Gastrocnemius medialis (tissue), 4 donors: ENCODE measurements at regions not wholly inside any gene's neighbourhood (a gene's known extent, or its start where the extent isn't known, plus 50 kb on each side); places are given as distances from the start of the nearest gene placed in this dataset.

Source experiments
- ATAC-seq, 2 donors: fragments of 150-250 bp; one replicate each; pipeline ENCODE4 v1.9.1; 2016
- DNase-seq, 2 donors: peaks; one replicate each; pipeline ENCODE4 v3.0.0-alpha.2; 2019
- H3K27ac ChIP-seq, 4 donors: fragments of 200-600 bp; sonication (generic); 1 replicate in 1 of 4; 2 replicates in 3 of 4; pipeline ENCODE4 v1.5.1; 2016 to 2018; ENCODE audit warnings: mild to moderate bottlenecking in 2 of 4, moderate library complexity in 1 of 4
- H3K27me3 ChIP-seq, 3 donors: fragments of 200-600 bp; sonication (generic) in 2 of 3; 1 replicate in 1 of 3; 2 replicates in 2 of 3; pipeline versions ENCODE4 v1.5.1 to v1.6.0; 2016 to 2019; ENCODE audit warnings: mild to moderate bottlenecking in 1 of 3, moderate library complexity in 1 of 3
- H3K36me3 ChIP-seq, 2 donors: fragments of 200-600 bp; sonication (generic) in 1 of 2; one replicate each; pipeline ENCODE4 v1.5.1; 2017 to 2018
- H3K4me1 ChIP-seq, 2 donors: fragments of 200-600 bp; sonication (generic) in 1 of 2; one replicate each; pipeline ENCODE4 v1.5.1; 2016 to 2017; ENCODE audit warnings: mild to moderate bottlenecking in 2 of 2
- H3K4me3 ChIP-seq, 4 donors: fragments of 200-600 bp; sonication (generic) in 3 of 4; 1 replicate in 1 of 4; 2 replicates in 3 of 4; pipeline ENCODE4 v1.5.1; 2016 to 2019; ENCODE audit warnings: mild to moderate bottlenecking in 2 of 4
- H3K9me3 ChIP-seq, 3 donors: fragments of 200-600 bp; sonication (generic) in 2 of 3; 1 replicate in 1 of 3; 2 replicates in 2 of 3; pipeline ENCODE4 v1.5.1; 2016 to 2019
- CTCF ChIP-seq, 5 experiments: fragments of 450-650 bp in 3 of 5; fragments of 200-600 bp in 2 of 5; sonication (generic) in 2 of 5; IDR thresholded peaks in 4 of 5; conservative IDR thresholded peaks in 1 of 5; 1 replicate in 4 of 5; 2 replicates in 1 of 5; pipeline ENCODE4 v1.5.1; 2016 to 2019; ENCODE audit warnings: antibody characterized with exemption in 5 of 5, mild to moderate bottlenecking in 3 of 5, moderate library complexity in 3 of 5
- POLR2A ChIP-seq, 2 donors: fragments of 450-650 bp; IDR thresholded peaks; one replicate each; pipeline ENCODE4 v1.6.1; 2017; ENCODE audit warnings: antibody characterized with exemption in 2 of 2, mild to moderate bottlenecking in 2 of 2, moderate library complexity in 2 of 2
- in situ Hi-C, 4 donors: fragments of 200-750 bp; cut with MboI; loops; one replicate each; pipeline versions ENCODE4 v1.15.0 to v1.8.0; 2017; ENCODE audit warnings: low sequenced_read_pairs in 4 of 4
- intact Hi-C: fragments of 100-400 bp; cut with DNase I; formaldehyde crosslinking; loops from one replicate; pipeline ENCODE4 v1.15.1; 2023; ENCODE audit warnings: low total_unique reads

GRCh38 chrX:68894513-68895340 lies 65.9 kb downstream of the EFNB1 start:
- intact Hi-C loops (loop anchor here (1.0 to 2.0 kb wide), 2 partner anchors 38 to 66 kb away; no protein-coding TSS in a partner anchor), in situ Hi-C loops (no loop called here)
- Histone ChIP-seq H3K36me3 (no peaks in the 10 kb centered on the region), H3K27me3 (no peaks in the 10 kb centered on the region), H3K27ac (peak overlapping the region; percentile 88 to 92 (median 90)), H3K4me1 (peaks cover 12 to 15% of the 10 kb centered on the region in 2 donors), H3K9me3 (no peaks in the 10 kb centered on the region), H3K4me3 (peak overlapping the region; percentile 46 to 51 (median 48))
- DNase-seq = peak; percentile 41 to 69
- peak; percentile 84 to 87 for ATAC-seq
- TF ChIP-seq CTCF (IDR thresholded peaks at IDR 0.05 in 4 of 5, conservative IDR thresholded peaks at IDR 0.05 in 1 of 5) = no peak
- peak; percentile 47 to 76 for TF ChIP-seq POLR2A (IDR thresholded peaks at IDR 0.05)

- DNase-seq (peak in 1 of 2 donors; percentile 33), ATAC-seq (peak; percentile 43 to 46)
- Histone ChIP-seq H3K27me3 (no peaks in the 10 kb centered on the region), H3K9me3 (no peaks in the 10 kb centered on the region), H3K27ac (peak overlapping the region; percentile 88 to 92 (median 90)), H3K4me3 (peak overlapping the region; percentile 46 to 51 (median 48)), H3K36me3 (no peaks in the 10 kb centered on the region), H3K4me1 (peaks cover 12 to 15% of the 10 kb centered on the region in 2 donors)
- intact Hi-C loops (loop anchor here (2.0 kb wide), 1 partner anchor 39 kb away; no protein-coding TSS in a partner anchor), in situ Hi-C loops (no loop called here)
- TF ChIP-seq CTCF (IDR thresholded peaks at IDR 0.05 in 4 of 5, conservative IDR thresholded peaks at IDR 0.05 in 1 of 5) (no peak), POLR2A (IDR thresholded peaks at IDR 0.05) (no peak)
These were observed 65.3 kb downstream of the EFNB1 start for GRCh38 chrX:68894142-68894512.

GRCh38 chrX:68892651-68893050 lies 63.8 kb downstream of the EFNB1 start:
- no peaks in the 10 kb centered on the region for H3K36me3 ChIP-seq
- no peaks in the 10 kb centered on the region for H3K27me3 ChIP-seq
- H3K4me3 ChIP-seq = no peak overlapping the region
- intact Hi-C loops (no loop called here), in situ Hi-C loops (no loop called here)
- TF ChIP-seq CTCF (IDR thresholded peaks at IDR 0.05 in 4 of 5, conservative IDR thresholded peaks at IDR 0.05 in 1 of 5) (no peak), POLR2A (IDR thresholded peaks at IDR 0.05) (no peak)
- H3K27ac ChIP-seq = no peak overlapping the region
- no peak for DNase-seq
- H3K9me3 ChIP-seq = no peaks in the 10 kb centered on the region
- peaks cover 12 to 15% of the 10 kb centered on the region in 2 donors for H3K4me1 ChIP-seq
- ATAC-seq = no peak

- H3K36me3 ChIP-seq = no peaks in the 10 kb centered on the region
- ATAC-seq (no peak), DNase-seq (no peak)
- TF ChIP-seq POLR2A (IDR thresholded peaks at IDR 0.05) (no peak), CTCF (IDR thresholded peaks at IDR 0.05 in 4 of 5, conservative IDR thresholded peaks at IDR 0.05 in 1 of 5) (no peak)
- H3K27ac ChIP-seq = no peak overlapping the region
- no peaks in the 10 kb centered on the region for H3K9me3 ChIP-seq
- H3K4me3 ChIP-seq = no peak overlapping the region
- peaks cover 12 to 15% of the 10 kb centered on the region in 2 donors for H3K4me1 ChIP-seq
- no peaks in the 10 kb centered on the region for H3K27me3 ChIP-seq
- in situ Hi-C loops (no loop called here), intact Hi-C loops (no loop called here)
These were observed 63.3 kb downstream of the EFNB1 start for GRCh38 chrX:68892134-68892533.
